ENCODE measurements at regions not wholly inside any gene's neighbourhood (a gene's known extent, or its start where the extent isn't known, plus 50 kb on each side); places are given as distances from the start of the nearest gene placed in this dataset.

DNA sequence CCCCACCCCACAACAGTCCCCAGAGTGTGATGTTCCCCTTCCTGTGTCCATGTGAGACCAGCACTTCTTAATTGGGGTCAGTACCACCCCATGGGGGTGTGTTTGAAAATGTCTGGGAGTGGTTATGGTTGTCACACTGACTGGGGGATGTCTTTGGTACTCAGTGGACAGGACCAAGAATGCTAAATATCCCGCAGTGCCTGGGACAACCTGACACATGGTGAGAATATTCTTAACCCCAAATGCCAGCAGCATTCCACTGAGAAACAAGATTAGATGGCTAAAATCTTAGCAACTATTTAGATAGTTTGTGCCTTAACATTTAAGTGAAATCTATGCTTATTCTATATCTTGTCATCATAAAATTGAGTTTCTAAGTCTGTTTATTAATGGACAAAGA, 177.5 kb upstream of the ZBED5 start:
- DNase-seq (ENCODE audit: low spot score): no peak
- H3K9me3 ChIP-seq (ENCODE audit: severe bottlenecking): no peaks in the 10 kb centered on the region
- no peaks in the 10 kb centered on the region for H3K27me3 ChIP-seq (ENCODE audit: insufficient read depth, poor library complexity, severe bottlenecking)
- H3K4me1 ChIP-seq (ENCODE audit: insufficient read depth, poor library complexity, severe bottlenecking): no peaks in the 10 kb centered on the region
- no peak for ATAC-seq (ENCODE audit: low read depth)
- H3K36me3 ChIP-seq (ENCODE audit: low read depth): no peaks in the 10 kb centered on the region
- TF ChIP-seq, protein P1, sequence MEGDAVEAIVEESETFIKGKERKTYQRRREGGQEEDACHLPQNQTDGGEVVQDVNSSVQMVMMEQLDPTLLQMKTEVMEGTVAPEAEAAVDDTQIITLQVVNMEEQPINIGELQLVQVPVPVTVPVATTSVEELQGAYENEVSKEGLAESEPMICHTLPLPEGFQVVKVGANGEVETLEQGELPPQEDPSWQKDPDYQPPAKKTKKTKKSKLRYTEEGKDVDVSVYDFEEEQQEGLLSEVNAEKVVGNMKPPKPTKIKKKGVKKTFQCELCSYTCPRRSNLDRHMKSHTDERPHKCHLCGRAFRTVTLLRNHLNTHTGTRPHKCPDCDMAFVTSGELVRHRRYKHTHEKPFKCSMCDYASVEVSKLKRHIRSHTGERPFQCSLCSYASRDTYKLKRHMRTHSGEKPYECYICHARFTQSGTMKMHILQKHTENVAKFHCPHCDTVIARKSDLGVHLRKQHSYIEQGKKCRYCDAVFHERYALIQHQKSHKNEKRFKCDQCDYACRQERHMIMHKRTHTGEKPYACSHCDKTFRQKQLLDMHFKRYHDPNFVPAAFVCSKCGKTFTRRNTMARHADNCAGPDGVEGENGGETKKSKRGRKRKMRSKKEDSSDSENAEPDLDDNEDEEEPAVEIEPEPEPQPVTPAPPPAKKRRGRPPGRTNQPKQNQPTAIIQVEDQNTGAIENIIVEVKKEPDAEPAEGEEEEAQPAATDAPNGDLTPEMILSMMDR (IDR thresholded peaks at IDR 0.05; ENCODE audit: poor library complexity, severe bottlenecking): no peak
- no peak overlapping the region for H3K27ac ChIP-seq (ENCODE audit: poor library complexity, severe bottlenecking)
- no peak overlapping the region for H3K4me3 ChIP-seq (ENCODE audit: severe bottlenecking)

DNA sequence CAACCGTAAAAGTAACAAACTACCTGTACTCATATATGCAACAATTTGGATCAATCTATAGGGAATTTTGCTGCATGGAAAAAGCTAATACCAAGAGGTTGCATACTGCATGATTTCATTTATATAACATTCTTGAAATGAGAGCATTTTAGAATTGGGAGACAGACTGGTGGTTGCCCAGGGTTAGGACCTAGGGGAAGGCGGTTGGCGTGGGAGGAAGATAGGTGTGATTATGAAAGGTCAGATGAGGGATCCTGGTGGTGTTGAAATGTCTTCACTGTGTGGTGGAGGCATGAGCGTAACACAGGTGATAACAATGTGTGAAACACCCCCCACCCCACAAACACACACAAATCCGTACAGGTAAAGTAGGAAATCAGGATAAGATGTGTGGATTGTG, 176.6 kb upstream of the ZBED5 start:
- Histone ChIP-seq H3K4me1 (ENCODE audit: insufficient read depth, poor library complexity, severe bottlenecking) (no peaks in the 10 kb centered on the region), H3K9me3 (ENCODE audit: severe bottlenecking) (no peaks in the 10 kb centered on the region), H3K27ac (ENCODE audit: poor library complexity, severe bottlenecking) (no peak overlapping the region), H3K36me3 (ENCODE audit: low read depth) (no peaks in the 10 kb centered on the region), H3K4me3 (ENCODE audit: severe bottlenecking) (no peak overlapping the region), H3K27me3 (ENCODE audit: insufficient read depth, poor library complexity, severe bottlenecking) (no peaks in the 10 kb centered on the region)
- no peak for DNase-seq (ENCODE audit: low spot score)
- ATAC-seq (ENCODE audit: low read depth): no peak
- TF ChIP-seq, protein P1 (IDR thresholded peaks at IDR 0.05; ENCODE audit: poor library complexity, severe bottlenecking): no peak

DNA sequence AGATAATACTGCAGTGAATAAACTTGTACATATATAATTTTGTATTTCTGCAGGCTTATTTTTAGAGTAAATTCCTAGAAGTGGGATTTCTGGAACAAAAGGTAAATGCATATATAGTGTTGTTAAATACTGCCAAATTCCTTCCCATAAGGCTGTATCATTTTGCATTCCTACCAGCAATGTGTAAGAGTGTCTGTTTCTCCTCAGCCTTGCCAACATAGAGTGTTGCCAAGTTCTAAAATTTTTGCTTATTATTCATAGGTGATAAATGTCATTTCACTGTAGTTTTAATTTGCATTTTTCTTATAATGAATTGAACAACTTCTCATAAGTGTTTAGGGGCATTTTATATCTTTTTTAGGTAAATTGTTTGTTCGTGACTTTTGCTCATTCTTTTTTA, 174.2 kb upstream of the ZBED5 start:
- Histone ChIP-seq H3K27me3 (ENCODE audit: insufficient read depth, poor library complexity, severe bottlenecking) (no peaks in the 10 kb centered on the region), H3K27ac (ENCODE audit: poor library complexity, severe bottlenecking) (no peak overlapping the region), H3K4me3 (ENCODE audit: severe bottlenecking) (no peak overlapping the region), H3K9me3 (ENCODE audit: severe bottlenecking) (no peaks in the 10 kb centered on the region), H3K4me1 (ENCODE audit: insufficient read depth, poor library complexity, severe bottlenecking) (no peaks in the 10 kb centered on the region), H3K36me3 (ENCODE audit: low read depth) (no peaks in the 10 kb centered on the region)
- TF ChIP-seq, protein P1 (IDR thresholded peaks at IDR 0.05; ENCODE audit: poor library complexity, severe bottlenecking): no peak
- ATAC-seq (ENCODE audit: low read depth): no peak
- no peak for DNase-seq (ENCODE audit: low spot score)

GRCh38 chr11:11029027-11029426, 171.2 kb upstream of the ZBED5 start:
- TF ChIP-seq, protein P1 (IDR thresholded peaks at IDR 0.05; ENCODE audit: poor library complexity, severe bottlenecking): no peak
- Histone ChIP-seq H3K4me3 (ENCODE audit: severe bottlenecking) (no peak overlapping the region), H3K4me1 (ENCODE audit: insufficient read depth, poor library complexity, severe bottlenecking) (no peaks in the 10 kb centered on the region), H3K27ac (ENCODE audit: poor library complexity, severe bottlenecking) (no peak overlapping the region), H3K27me3 (ENCODE audit: insufficient read depth, poor library complexity, severe bottlenecking) (no peaks in the 10 kb centered on the region), H3K9me3 (ENCODE audit: severe bottlenecking) (no peaks in the 10 kb centered on the region), H3K36me3 (ENCODE audit: low read depth) (no peaks in the 10 kb centered on the region)
- ATAC-seq (ENCODE audit: low read depth) (no peak), DNase-seq (ENCODE audit: low spot score) (no peak)

GRCh38 chr11:11028017-11028692, 170.3 kb upstream of the ZBED5 start:
- Histone ChIP-seq H3K27ac (ENCODE audit: poor library complexity, severe bottlenecking) (no peak overlapping the region), H3K4me1 (ENCODE audit: insufficient read depth, poor library complexity, severe bottlenecking) (no peaks in the 10 kb centered on the region), H3K4me3 (ENCODE audit: severe bottlenecking) (no peak overlapping the region), H3K27me3 (ENCODE audit: insufficient read depth, poor library complexity, severe bottlenecking) (no peaks in the 10 kb centered on the region), H3K9me3 (ENCODE audit: severe bottlenecking) (no peaks in the 10 kb centered on the region), H3K36me3 (ENCODE audit: low read depth) (no peaks in the 10 kb centered on the region)
- ATAC-seq (ENCODE audit: low read depth): peak; percentile 74
- no peak for DNase-seq (ENCODE audit: low spot score)
- TF ChIP-seq, protein P1 (IDR thresholded peaks at IDR 0.05; ENCODE audit: poor library complexity, severe bottlenecking): peak; percentile 83
